Amniotic epithelial cell (primary cell): ENCODE measurements at regions not wholly inside any gene's neighbourhood (a gene's known extent, or its start where the extent isn't known, plus 50 kb on each side); places are given as distances from the start of the nearest gene placed in this dataset.
A peak's percentile ranks its signal among the peaks of the same experiment; 100 is the strongest.

Experiments used
- DNase-seq: peaks from one replicate; pipeline ENCODE4 v3.0.0-alpha.2; 2010; ENCODE audit warnings: low read depth

DNA sequence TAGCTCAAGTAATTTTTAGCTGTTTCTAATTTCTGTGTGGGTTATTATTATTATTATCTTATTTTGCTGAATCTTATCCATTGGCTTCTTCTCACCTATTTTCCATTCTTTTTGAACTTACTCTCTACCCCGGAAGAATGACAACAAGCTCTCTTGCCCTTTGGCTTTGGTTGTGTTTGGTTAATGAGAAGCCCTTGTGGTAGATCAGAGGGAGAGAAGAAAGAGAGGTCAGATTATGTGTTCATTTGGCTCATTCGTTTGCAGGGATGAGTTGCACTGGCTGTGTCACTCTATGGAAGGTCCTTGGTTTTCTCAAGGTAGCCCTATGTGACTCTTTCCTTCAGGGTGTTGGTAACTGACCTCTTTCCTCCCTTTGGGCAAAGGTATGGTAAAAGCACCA, 391.9 kb downstream of the LMO4 start:
- no peak for DNase-seq

DNA sequence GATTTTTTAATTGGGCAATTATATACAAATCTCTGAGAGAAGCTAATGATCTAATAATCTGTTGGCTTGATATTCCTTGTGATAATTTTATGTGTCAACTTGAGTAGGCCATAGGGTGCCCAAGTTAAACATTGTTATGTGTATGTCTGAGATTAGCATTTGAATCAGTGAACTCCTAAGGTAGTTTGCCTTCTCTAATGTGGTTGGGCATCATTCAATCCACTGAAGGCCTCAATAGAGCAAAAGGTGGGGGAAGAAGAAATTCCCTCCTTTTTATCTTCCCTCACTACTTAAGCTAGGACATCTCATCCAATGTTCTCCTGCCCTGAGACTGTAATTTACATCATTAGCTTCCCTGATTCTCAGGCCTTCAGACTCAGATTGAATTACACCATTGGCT, 394.5 kb downstream of the LMO4 start:
- no peak for DNase-seq

DNA sequence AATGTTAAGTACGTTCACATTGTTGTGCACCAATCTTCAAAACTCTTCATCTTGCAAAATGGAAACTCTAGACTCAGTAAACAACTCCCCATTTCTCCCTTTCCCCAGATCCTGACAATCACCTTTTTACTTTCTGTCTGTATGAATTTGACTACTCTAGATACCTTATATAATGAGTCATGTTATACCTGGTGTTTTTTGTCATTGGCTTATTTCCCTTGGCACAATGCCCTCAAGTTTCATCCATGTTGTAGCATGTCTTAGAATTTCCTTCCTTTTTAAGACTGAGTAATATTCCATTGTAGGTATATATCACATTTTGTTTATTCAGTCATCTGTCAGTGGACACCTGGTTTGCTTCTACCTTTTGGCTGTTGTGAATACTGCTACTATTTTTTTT, 399.5 kb downstream of the LMO4 start:
- DNase-seq, result no peak

DNA sequence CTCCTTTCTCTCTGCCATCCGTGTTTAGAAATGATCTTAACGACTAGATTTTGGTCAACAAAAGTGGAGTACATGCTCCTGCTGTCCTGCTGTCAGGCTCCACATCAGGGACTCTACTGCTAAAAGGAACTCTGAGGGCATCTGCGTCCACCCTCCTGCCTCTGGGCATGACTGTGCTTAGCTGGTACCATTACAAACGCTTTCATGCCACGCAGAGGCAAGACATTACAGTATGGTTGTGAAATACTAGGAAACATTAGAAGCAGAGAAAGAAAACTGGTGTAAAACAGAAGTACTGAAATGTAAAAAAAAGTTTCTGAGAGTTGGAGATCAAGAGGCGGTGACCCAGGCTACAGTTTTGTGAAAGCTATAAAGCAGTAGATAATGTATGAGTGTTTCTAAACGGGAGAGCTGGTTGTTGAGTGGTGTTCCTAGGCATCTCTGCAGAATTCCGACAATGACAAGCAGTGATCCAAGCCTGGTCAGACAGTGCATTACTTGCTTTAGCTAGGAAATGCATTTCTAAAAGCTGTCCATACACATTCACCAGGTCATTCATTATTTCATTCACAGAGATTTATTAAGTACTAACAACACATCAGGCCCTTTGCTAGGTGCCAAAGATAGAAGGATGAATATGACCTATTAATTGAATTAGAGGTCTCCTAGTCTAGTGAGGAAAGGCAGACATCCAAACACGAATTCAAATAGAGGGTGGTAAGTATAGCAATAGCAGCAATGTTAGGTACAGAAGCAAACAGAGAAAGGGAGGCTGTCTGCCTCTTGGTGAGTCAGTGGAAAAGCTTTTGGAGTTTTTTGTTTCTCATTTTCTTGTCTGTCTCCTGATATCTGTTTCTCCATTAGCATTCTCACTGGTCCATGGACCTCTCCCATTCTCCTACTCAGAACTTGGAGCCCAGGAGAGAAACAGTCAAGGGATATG, 401.9 kb downstream of the LMO4 start:
- DNase-seq, result peak; percentile 2

DNA sequence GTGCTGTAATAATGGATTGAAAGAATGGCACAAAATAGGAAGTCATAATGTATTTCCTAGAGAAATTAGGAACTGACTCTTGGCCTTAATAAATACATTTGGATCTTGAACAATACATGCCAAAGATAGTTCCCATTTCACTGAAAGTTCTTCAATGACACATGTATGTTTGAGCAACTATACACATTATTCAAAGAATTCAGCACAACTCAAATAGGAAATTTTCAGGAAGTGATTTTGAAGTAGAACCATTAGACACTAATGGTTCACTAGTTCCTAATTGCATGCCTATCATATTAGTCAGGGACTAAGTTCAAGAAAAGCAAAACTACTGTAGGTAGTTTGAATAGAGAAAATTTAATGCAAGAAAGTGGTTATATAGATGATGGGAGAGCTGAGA, 404.7 kb downstream of the LMO4 start:
- no peak for DNase-seq

DNA sequence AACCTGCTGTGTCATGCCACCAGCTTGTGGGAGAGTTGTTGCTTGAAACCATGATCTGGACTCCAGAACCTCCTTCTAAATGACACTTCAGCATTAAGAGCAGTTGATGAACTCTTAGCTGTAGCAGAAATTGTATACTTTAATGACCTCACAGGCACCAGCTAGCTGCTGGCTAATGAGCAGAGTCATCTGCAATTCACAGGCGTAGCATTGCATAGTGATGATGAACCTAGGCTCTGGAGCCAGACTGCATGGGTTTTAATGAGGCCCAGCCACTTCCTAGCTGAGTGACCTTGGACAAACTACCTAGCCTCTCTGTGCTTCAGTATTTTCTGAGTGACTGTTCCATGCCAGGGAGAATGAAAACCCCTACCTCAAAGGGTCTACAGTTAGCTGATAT, 407.1 kb downstream of the LMO4 start:
- DNase-seq, result no peak

DNA sequence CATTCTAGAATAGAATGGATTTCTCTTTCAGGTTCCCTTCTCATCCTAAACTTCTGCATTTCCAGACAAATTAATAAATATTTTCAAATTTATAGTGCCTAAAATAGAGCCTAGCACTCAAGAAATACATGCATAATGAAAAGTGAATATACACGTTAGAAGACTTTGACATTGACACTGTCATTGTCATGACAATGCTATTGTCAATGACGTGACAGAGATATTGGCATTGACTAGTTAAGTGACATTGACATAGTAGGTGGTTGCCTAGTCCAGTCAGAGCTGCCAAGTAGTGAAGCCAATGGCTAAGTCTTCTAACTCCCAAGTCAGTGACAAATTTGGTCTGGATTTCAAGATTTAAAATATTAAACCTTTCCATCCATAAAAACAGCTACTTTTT, 410.5 kb downstream of the LMO4 start:
- DNase-seq, result no peak

DNA sequence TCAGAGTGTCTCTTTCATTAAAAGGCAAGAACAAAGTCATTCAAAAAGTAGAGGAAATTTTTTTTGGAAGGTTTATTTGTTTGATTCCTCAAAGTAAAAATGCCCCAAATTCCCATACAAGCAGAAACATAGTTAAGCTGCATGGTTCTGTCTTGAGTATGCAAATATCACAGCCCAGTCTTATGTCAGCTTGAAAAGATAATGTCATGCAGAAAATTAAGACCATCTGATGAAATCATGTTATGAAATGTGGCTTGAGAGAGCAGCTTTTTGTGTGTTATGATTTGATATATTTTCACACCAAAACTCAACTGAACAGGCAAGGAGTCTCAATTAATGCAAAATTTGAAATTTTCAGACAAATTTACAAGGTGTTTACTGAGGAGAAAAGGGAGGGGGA, 411.0 kb downstream of the LMO4 start:
- peak; percentile 1 for DNase-seq

DNA sequence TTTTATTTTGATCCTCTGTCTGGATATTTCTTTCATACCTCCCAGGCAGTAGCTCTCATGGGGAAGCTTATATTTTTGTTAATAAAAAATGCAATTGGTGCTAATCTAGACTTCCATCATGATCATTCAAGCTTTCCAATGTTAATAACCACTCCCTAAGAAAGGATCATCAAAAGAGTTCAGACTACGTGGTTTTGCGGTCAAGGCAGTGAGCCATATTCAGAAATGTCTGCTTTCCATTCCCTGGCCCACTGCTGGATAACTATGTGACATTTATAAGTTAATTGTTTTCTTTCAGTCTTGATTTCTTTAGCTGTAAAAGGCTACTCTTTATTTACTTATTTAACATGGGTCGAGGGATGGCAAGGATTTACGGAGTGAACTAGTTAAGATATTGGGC, 414.6 kb downstream of the LMO4 start:
- no peak for DNase-seq

DNA sequence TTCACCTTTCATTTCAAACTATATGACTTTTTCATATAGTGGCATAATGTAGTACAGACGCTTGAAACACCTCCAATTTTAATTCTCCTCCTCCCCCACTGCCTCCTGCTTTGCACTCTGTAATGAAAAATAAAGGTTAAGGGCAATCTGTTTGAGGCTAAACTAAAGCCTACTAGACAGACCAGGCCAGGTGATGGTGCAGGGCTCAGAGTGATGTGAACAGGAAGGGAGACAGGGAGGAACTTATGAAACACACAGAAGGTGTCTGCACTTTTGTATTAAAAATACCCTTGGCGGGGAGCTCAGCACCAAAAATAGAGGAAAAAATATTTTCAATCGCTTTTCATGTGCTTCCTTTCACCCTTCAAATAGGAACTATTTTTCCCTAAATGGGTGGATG, 415.4 kb downstream of the LMO4 start:
- no peak for DNase-seq

DNA sequence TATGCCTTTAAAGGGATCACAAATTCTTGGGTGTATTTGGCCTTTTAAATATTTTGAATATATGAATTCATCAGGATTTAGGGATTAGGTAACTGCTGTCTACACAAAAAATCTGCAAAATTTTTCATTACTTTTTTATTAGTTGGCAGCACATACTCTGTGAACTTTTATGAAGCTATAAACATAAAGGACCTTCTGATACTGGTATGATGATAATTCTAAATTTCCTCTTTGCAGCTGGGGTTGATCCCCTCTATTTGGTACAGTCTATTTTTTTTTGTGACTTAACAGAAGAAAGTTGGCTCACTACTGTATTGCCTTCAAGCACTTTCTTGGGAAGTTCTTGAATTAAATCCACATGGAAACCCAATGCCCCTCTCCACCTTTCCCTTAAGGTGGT, 416.1 kb downstream of the LMO4 start:
- no peak for DNase-seq

DNA sequence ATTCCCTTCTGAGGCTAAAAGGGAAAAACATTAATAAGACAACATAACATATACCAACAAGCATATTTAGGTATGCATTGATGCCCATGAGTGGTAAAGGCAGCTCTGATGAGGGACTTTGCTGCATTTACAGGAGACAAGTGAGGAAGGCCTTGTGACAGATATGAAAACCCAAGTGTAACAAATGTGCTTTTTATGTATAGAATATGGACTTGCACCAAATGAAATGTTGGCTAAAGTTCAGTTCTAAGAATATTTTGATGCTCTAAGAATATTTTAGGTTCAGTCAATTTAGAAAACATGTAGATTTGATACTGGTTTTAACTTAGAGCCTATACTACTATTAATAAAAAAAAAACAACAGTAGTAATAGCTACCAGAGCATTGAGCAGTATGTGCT, 424.7 kb downstream of the LMO4 start:
- no peak for DNase-seq

DNA sequence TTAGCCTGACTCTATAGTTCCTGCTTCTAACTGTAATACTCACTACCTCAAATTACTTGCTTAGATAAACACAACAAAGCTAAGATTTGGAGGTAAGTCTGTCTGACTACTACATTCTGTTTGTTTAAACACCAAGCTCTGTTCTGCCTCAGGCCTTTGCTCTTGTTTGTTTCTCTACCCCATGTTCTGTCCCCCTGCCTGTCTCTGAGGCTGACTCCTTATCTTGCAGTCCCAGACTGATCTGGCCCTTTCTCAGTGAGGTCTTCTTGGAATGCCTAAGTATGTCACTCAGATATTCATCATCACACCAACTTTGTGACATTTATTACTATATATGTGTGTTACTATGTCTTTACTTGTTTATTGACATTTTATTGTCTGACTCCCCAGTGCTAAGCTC, 425.5 kb downstream of the LMO4 start:
- no peak for DNase-seq

DNA sequence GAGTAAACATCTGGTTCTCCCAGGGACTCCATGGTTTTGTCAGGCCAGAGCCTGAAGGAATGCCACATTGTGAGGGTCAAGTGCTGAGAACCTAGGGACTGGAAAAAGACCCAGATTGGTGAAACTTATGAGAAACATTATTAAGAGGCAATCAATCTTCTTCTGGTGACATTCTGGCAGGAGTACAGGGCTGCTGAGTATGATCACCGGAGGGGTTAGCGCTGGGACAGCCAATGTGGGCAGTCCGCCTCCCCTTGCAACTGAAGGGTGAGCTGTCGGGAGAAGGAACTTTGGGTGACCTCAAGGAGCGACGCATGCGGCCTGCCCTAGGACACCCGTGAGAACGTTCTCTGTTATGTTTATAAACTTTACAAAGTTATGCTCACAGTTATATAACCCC, 429.0 kb downstream of the LMO4 start:
- DNase-seq, result no peak

DNA sequence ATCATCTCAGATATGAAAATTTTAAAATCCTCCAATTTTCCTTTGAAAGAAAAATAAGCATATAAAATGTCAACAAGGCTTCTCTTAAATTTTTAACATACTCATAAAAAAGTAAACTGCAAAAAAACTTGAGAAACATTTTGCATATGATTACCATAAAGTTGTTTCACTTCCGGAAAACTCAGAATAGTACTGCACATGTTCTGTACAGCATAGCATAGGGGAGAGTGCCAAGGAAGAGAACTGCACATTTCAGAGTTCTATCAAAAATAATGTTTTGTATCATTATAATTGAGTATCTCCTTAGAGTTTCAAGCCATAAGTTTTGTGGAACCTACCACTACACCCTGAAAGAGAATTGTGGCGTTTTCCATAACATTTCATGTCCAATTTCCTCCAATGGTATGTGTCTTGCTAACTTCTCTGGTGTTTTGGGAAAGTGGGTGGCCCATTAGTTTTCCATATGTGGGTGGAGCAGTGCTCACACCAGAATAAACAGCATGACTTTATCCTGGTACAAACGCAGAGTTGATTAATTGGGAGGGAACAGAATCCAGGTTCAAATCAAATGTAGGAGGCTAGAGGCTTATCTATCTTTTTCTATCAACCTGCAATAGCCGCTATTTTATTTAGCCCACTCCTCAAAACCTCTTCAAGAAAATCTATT, 430.9 kb downstream of the LMO4 start:
- no peak for DNase-seq

DNA sequence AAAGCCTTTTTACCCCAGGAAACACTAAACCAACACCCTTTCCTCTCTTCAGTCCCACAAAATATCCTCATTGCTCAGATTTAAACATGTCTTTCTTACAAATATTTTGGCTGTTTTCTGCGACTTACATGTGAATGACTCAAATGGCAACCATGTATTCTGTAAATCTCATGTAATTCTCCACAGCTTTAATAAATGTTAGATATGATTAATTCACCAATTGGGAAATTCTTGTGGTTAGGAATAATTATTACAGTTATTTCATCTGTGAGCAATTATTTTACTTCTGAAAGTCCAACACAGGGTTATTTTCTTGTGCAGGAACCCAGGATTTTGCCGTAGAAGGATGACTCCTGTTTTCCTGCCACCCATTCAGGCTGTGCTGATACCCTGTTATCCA, 431.5 kb downstream of the LMO4 start:
- DNase-seq, result peak; percentile 29

DNA sequence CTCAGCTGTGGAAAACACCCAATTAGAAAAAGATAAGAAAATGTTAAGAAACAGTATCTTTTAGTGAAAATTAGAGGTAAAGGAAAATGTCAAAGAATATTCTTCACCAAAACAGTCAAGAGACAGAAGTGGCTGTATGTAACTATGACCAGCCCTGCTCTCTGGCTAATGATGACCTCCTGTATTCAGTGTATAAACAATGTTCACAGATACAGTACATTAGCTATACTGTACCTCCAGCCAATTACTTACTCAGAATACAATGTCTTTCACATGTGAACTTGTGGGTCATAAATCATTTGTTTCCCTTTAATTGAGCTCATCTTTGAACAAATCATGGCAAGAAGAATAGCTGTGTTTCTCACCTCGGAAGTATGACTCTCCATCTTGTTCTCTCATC, 432.0 kb downstream of the LMO4 start:
- no peak for DNase-seq

DNA sequence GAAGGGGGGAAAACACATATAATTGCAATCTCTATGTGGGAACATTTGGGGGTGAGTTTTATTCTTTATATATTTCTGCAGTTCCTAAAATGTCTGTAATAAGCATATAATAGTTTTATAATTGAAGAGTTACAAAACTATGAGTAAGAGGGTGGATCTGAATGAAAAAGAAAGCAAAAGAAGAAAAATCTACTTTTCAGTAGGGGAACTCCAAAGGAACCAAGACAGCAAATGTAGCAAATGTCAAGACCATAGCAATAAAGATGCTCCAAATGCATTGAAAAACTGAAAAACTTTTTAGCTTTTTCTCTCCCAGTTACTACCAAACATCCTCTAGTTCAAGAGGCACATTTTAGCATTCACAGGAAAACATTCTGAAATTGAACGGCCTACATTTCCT, 434.8 kb downstream of the LMO4 start:
- no peak for DNase-seq

DNA sequence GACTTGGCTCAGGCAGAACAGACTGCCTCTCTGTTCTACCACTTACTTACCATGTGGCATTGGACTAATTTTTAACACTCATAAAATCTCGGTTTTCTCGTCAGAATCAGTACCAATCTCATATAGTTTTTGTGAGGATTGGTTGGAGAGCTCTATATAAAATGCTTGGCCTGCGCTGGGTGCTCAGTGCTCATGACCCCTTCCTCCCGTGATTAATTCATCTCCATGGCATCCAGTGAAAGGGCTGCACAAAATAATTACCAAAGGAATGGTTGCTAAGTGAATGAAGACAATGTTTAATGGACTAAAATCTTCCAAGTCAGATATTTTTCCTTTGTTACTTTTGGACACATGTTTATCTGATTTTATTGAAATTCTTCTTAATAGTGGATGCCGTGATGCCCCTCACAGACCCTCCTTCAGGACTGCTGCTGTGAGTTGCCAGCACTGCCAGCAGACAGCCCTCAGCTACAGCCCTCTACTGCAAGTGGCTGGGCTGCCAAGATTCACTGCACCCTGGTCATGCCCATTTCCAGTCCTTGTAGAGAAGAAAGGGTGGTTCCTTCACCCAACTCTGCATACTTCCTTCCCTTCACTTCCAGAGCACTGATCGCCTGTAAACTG, 436.5 kb downstream of the LMO4 start:
- DNase-seq, result no peak

DNA sequence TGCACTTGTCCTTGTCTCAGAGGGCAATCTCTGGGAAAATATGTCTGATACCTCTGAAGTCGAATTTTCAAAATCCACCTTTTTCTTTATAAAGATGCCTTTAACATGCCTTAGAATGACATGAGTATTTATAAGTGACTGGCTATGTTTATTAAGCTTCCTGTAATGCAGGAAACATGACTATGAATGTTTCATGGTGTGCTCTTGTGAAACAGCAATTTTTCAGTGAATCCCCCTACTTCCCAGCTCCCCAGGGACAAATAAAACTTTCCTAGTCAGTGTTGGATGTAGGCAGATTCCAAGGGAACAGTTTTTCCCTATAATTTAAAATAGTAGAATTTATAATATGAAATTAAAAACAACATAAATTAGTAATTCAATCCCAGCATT, 437.0 kb downstream of the LMO4 start:
- peak; percentile 19 for DNase-seq

DNA sequence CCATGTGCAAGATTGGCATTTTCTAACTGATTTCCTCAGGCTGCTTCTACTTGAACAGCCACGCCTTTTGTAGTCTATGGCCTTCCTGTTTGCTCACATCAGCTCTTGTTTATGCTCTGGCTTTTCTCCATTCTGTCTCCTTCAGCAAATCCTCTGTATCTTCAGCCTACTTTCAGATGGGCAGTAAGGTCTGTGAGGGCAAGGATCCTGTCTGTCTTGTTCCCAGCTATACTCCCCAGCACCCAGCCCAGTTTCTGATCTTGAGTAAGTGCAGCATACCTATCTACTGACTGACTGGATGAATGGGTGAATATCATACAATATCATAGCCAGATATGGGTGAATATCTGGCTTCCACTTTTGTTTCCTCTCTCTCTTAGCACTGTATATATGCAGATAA, 438.1 kb downstream of the LMO4 start:
- DNase-seq, result peak; percentile 63

DNA sequence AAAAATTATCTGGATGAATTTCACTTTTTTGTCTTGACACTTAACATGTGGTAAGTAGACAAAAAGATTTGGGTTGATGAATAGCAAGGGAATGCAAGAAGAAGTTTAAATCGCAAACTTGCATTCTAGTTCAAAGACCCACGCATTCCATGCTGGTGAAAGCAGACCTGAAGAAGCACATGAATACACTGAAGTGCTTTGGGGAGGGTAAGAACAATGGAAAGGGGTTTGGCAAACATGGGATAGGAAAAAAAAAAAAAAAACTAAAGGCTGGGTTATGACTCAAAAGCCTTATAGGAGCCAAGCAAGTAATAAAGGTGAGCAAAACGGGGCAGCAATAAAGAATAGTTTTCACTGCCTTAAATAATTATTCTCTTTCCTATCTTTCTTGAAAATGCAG, 450.2 kb downstream of the LMO4 start:
- peak; percentile 44 for DNase-seq

DNA sequence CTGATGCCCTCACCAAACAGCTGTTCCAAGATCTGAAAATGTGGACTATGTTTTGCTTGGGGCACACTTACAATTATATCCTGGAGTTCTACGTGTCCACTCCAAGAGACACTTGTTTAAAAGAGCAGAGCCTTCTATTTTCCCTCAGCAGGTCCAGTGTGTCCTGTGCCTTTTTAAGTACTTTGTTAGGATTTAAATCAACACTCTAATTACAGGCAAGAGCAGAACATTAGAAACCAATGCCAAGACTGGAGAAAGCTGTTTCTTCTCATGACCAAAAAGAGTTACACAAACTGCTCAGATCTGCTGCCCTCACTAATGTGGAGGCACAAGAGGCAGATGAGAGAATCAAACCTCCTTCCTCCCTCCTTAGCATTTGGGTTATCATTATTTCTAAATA, 452.9 kb downstream of the LMO4 start:
- DNase-seq, result no peak
